Epithelial cell of esophagus (primary cell): ENCODE measurements at regions not wholly inside any gene's neighbourhood (a gene's known extent, or its start where the extent isn't known, plus 50 kb on each side); places are given as distances from the start of the nearest gene placed in this dataset.
"Not testable (repeated sequence)": the region's sequence is repeated elsewhere in the genome, so short reads cannot be mapped to it uniquely, and the experiment has no call there.

Experiments
- DNase-seq: peaks from one replicate; pipeline ENCODE4 v3.0.0; 2010; ENCODE audit warnings: low read depth
- H3K4me3 ChIP-seq: 2 replicates; pipeline ENCODE4 v1.5.1; 2011; ENCODE audit warnings: mild to moderate bottlenecking, low read length, control low read depth
- CTCF ChIP-seq: IDR thresholded peaks from 2 replicates; pipeline ENCODE4 v1.5.1; 2011; ENCODE audit warnings: low read depth, mild to moderate bottlenecking, low read length, control low read depth, inconsistent platforms; ENCODE audit not compliant: insufficient read depth; ENCODE audit errors: missing control alignments

GRCh38 chr12:17015501-17015900, 409.5 kb upstream of the LMO3 start:
- no peak overlapping the region for H3K4me3 ChIP-seq
- no peak for DNase-seq
- TF ChIP-seq CTCF, result no peak

- H3K4me3 ChIP-seq, DNase-seq: not testable (repeated sequence)
Observed at GRCh38 chr12:17007442-17008040, 401.6 kb upstream of the LMO3 start.

DNA sequence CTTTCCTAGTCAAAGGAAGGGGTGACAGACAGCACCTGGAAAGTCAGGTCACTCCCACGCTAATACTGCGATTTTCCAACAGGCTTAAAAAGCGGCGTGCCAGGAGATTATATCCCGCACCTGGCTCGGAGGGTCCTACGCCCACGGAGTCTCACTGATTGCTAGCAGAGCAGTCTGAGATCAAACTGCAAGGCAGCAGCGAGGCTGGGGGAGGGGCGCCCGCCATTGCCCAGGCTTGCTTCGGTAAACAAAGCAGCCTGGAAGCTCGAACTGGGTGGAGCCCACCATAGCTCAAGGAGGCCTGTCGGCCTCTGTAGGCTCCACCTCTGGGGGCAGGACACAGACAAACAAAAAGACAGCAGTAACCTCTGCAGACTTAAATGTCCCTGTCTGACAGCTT, 392.6 kb upstream of the LMO3 start:
- not testable (repeated sequence) for DNase-seq, H3K4me3 ChIP-seq

GRCh38 chr12:16984484-16984883, 378.5 kb upstream of the LMO3 start:
- DNase-seq, result no peak
- H3K4me3 ChIP-seq, result no peak overlapping the region

DNA sequence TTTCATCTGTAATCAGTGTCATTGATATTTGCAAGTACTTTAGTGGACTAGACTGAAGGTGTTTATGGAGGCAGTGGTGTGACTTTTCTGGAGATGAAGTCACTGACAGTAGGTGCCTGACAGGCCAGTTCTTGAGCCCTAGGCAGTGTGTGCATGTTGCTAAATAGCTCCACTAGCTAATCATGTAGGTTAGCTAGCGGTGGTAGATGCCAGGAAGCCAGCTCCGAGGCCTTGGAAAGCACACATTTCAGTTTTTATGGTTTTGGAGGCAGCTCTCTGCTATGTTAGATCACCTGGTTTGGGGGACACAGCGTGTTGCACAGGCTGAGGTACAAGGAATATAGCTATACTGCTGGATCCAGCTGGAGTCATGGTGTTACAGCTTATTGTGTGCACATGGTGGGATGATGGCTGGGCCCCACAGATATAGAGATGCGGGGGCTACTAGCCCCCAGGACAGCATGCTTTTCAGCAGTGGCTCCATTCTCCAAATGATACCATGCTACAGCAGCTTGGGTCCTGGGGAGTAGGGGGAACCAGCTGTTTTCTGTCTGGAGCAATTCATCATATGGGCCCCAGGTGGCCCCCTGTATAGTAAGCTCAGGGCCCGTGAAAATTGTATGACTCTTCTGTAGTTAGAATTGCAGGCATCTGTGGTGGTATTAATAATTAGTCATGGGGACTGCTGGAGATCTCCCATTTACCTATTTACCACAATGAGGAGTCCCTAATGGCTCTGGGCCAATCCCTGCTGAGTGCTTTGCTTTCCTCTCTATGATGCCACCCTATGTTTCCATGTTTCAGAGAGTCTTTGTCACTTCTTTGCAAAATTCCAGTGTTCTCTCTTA, 367.2 kb upstream of the LMO3 start:
- no peak overlapping the region for H3K4me3 ChIP-seq
- TF ChIP-seq CTCF, result no peak
- DNase-seq, result peak; percentile 44

More at GRCh38 chr12:16984484-16984883, 378.5 kb upstream of the LMO3 start:
- TF ChIP-seq CTCF, result no peak

DNA sequence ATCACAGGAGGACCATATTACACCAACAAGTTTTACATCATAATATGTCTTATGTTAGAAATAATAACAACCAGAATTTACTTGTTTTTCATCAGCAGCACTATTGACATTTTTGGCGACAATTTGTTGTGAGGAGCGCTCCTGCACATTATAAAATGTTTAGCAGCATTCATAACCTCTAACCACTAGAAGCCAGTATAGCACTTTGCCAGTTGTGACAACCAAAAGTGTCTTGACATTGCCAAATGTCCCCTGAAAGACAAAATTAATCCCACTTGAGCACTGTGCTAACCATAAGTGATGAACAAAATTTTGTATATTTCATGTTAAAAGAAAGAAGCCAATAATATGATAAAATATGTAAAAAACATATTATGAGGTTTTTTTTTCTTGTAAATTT, 356.9 kb upstream of the LMO3 start:
- peak; percentile 37 for TF ChIP-seq CTCF
- DNase-seq, result no peak
- H3K4me3 ChIP-seq, result no peak overlapping the region

DNA sequence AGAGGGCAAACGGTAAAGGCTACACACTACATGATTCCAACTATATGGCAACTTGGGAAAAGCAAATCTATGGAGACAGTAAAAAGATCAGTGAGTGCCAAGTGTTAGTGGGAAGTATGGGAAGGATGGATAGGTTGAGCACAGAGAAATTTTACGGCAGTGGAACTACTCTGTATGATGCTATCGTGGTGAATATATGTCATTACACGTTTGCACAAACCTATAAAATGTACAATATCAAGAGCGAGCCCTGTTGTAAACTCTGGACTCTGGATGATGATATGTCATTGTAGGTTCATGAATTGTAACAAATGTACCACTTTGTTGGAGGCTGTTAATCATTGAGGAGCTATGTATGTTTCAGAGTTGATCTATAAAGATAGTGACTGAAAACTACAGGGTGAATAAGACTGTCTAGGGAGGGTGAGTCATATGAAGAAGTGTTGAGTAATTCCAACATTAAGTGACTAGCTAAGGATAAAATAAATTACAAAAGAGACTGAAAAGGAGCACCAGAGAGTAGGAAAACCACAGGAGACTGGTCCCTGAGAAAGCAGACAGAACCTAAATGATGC, 349.2 kb upstream of the LMO3 start:
- no peak for TF ChIP-seq CTCF
- DNase-seq, result peak; percentile 84
- H3K4me3 ChIP-seq, result no peak overlapping the region
